H1 (cell line): ENCODE measurements at regions not wholly inside any gene's neighbourhood (a gene's known extent, or its start where the extent isn't known, plus 50 kb on each side); places are given as distances from the start of the nearest gene placed in this dataset.

Experiments
- BCL11A ChIP-seq, 2 experiments: IDR thresholded peaks; one replicate each; pipeline ENCODE4 v1.6.1; 2011; ENCODE audit warnings: low read depth in 2 of 2, low read length in 2 of 2, mild to moderate bottlenecking in 2 of 2
- CHD7 ChIP-seq: fragments of 300-600 bp; sonication (generic); IDR thresholded peaks from 2 replicates; pipeline ENCODE4 v1.7.1; 2012; ENCODE audit warnings: low read length, moderate library complexity, mild to moderate bottlenecking, inconsistent platforms; ENCODE audit not compliant: insufficient replicate concordance
- CTCF ChIP-seq, 3 experiments: IDR thresholded peaks; 1 replicate in 2 of 3; 2 replicates in 1 of 3; pipeline versions ENCODE4 v1.5.1 to v1.6.1; 2011; ENCODE audit warnings: low read length in 3 of 3, mild to moderate bottlenecking in 3 of 3, inconsistent platforms in 2 of 3, low read depth in 1 of 3, moderate library complexity in 1 of 3; ENCODE audit not compliant: insufficient read depth in 1 of 3; ENCODE audit errors: control extremely low read depth in 1 of 3
- RNF2 ChIP-seq: fragments of 200-900, 300-1000 bp; sonication (generic); IDR thresholded peaks from 2 replicates; pipeline ENCODE4 v1.7.1; 2016; ENCODE audit warnings: borderline replicate concordance, low read depth, mild to moderate bottlenecking, antibody characterized with exemption, low read length; ENCODE audit not compliant: poor library complexity, severe bottlenecking; ENCODE audit errors: missing control alignments
- SAP30 ChIP-seq: fragments of 300-600 bp; sonication (generic); IDR thresholded peaks from 2 replicates; pipeline ENCODE4 v1.7.1; 2012; ENCODE audit warnings: low read length, moderate library complexity, mild to moderate bottlenecking, inconsistent platforms; ENCODE audit not compliant: insufficient read depth, insufficient replicate concordance
- SIRT6 ChIP-seq: IDR thresholded peaks from one replicate; pipeline ENCODE4 v1.7.1; 2012; ENCODE audit warnings: low read length, inconsistent platforms

GRCh38 chr13:37289212-37289935, 183.9 kb upstream of the CSNK1A1L start (continued):
- TF ChIP-seq CHD7 (no peak), RNF2 (no peak), BCL11A (IDR thresholded peaks at IDR 0.05; ENCODE audit: low read depth in 2 of 2, low read length in 2 of 2) (no peak), SIRT6 (no peak), CTCF (IDR thresholded peaks at IDR 0.05; ENCODE audit: control extremely low read depth in 1 of 3, insufficient read depth in 1 of 3, low read depth in 1 of 3, low read length in 3 of 3) (no peak), SAP30 (no peak)
